ENCODE measurements at regions not wholly inside any gene's neighbourhood (a gene's known extent, or its start where the extent isn't known, plus 50 kb on each side); places are given as distances from the start of the nearest gene placed in this dataset.

- TF ChIP-seq CTCF (IDR thresholded peaks at IDR 0.05) (no peak), POLR2A (IDR thresholded peaks at IDR 0.05) (no peak)
These were observed 99.8 kb upstream of the NR2F2 start for GRCh38 chr15:96230526-96231181.
